HCT116 (cell line): ENCODE measurements at regions not wholly inside any gene's neighbourhood (a gene's known extent, or its start where the extent isn't known, plus 50 kb on each side); places are given as distances from the start of the nearest gene placed in this dataset.

ENCODE experiments used
- CTCF ChIP-seq, 3 experiments: fragments of 200-600 bp in 1 of 3; sonication (generic) in 1 of 3; IDR thresholded peaks in 2 of 3; conservative IDR thresholded peaks in 1 of 3; 2 replicates each; pipeline ENCODE4 v1.5.1; 2012 to 2017; ENCODE audit warnings: low read depth in 2 of 3, low read length in 2 of 3, antibody characterized with exemption in 1 of 3, borderline replicate concordance in 1 of 3, control low read depth in 1 of 3, mild to moderate bottlenecking in 1 of 3, mixed read lengths in 1 of 3, mixed run types in 1 of 3, moderate library complexity in 1 of 3; ENCODE audit not compliant: insufficient read depth in 1 of 3
- EZH2 ChIP-seq: fragments of 200-600 bp; sonication (generic); IDR thresholded peaks from 2 replicates; pipeline ENCODE4 v1.6.1; 2017; ENCODE audit warnings: antibody characterized with exemption, mixed run types
- EZH2phosphoT487 ChIP-seq: fragments of 200-600 bp; IDR thresholded peaks from 2 replicates; pipeline ENCODE4 v1.6.1; 2018; ENCODE audit warnings: antibody characterized with exemption, borderline replicate concordance
- JUND ChIP-seq: IDR thresholded peaks from 2 replicates; pipeline ENCODE4 v1.6.1; 2012
- MAX ChIP-seq: IDR thresholded peaks from 2 replicates; pipeline ENCODE4 v1.6.1; 2012
- POLR2A ChIP-seq: IDR thresholded peaks from 2 replicates; pipeline ENCODE4 v1.7.0; 2011; ENCODE audit warnings: borderline replicate concordance; ENCODE audit not compliant: insufficient read depth, insufficient read length; ENCODE audit errors: extremely low read depth
- POLR2AphosphoS5 ChIP-seq: IDR thresholded peaks from 2 replicates; pipeline ENCODE4 v1.6.1; 2011; ENCODE audit warnings: mild to moderate bottlenecking, low read depth, low read length, moderate library complexity
- RAD21 ChIP-seq: IDR thresholded peaks from 2 replicates; pipeline ENCODE4 v1.6.1; 2012; ENCODE audit warnings: low read depth, mild to moderate bottlenecking
- REST ChIP-seq: IDR thresholded peaks from 2 replicates; pipeline ENCODE4 v1.6.1; 2012; ENCODE audit warnings: low read depth
- SIN3A ChIP-seq: IDR thresholded peaks from 2 replicates; pipeline ENCODE4 v1.6.1; 2012; ENCODE audit warnings: low read depth
- TCF7L2 ChIP-seq: IDR thresholded peaks from 2 replicates; pipeline ENCODE4 v1.7.0; 2011; ENCODE audit warnings: borderline replicate concordance, inconsistent platforms; ENCODE audit not compliant: insufficient read depth, insufficient read length; ENCODE audit errors: extremely low read depth
- YY1 ChIP-seq: IDR thresholded peaks from 2 replicates; pipeline ENCODE4 v1.6.1; 2011; ENCODE audit warnings: low read length, low read depth, moderate library complexity, mild to moderate bottlenecking; ENCODE audit not compliant: insufficient replicate concordance; ENCODE audit errors: extremely low read depth
- ZFX ChIP-seq: fragments of 450-650 bp; IDR thresholded peaks from 2 replicates; pipeline ENCODE4 v1.6.1; 2017
- ZNF274 ChIP-seq: fragments of 200-500 bp; sonication (Bioruptor generic); IDR thresholded peaks from 2 replicates; pipeline ENCODE4 v1.6.1; 2014; ENCODE audit warnings: mild to moderate bottlenecking, low read depth, low read length, inconsistent platforms

DNA sequence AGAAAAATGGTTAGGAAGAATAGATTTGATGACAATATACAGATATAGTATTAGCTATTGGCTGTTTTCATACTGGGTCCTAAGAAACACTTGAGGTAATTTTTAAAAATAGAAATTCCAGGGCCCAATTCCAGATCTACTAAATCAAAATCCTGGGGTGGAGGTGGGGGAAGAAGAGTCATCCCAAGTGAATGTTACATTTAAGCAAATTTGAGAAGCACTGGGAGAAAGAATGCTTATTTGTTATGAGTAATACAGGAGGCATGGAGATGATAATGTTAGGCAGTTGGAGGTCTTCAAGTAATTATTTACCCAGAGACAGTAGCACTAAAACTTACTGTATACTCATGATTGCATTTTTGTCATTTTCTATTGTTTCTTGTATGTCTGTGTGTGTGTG lies 93.0 kb upstream of the DAB2 start:
- TF ChIP-seq POLR2AphosphoS5: no peak
- no peak for TF ChIP-seq REST
- no peak for TF ChIP-seq CTCF (IDR thresholded peaks at IDR 0.05 in 2 of 3, conservative IDR thresholded peaks at IDR 0.05 in 1 of 3; ENCODE audit: borderline replicate concordance in 1 of 3, insufficient read depth in 1 of 3, low read depth in 2 of 3, low read length in 2 of 3)
- no peak for TF ChIP-seq EZH2
- TF ChIP-seq POLR2A: no peak
- TF ChIP-seq JUND: no peak
- no peak for TF ChIP-seq EZH2phosphoT487
- TF ChIP-seq ZNF274: no peak
- no peak for TF ChIP-seq ZFX
- no peak for TF ChIP-seq MAX
- TF ChIP-seq YY1: no peak
- no peak for TF ChIP-seq RAD21
- TF ChIP-seq TCF7L2: no peak
- TF ChIP-seq SIN3A: no peak
